Vagina (tissue), 2 donors: ENCODE measurements at regions not wholly inside any gene's neighbourhood (a gene's known extent, or its start where the extent isn't known, plus 50 kb on each side); places are given as distances from the start of the nearest gene placed in this dataset.
"Not testable (repeated sequence)": the region's sequence is repeated elsewhere in the genome, so short reads cannot be mapped to it uniquely, and the experiment has no call there.

Source experiments
- DNase-seq, 2 donors: peaks; one replicate each; pipeline ENCODE4 v3.0.0-alpha.2; 2017; ENCODE audit errors: extremely low spot score in 2 of 2
- H3K27ac ChIP-seq: fragments of 200-600 bp; sonication (generic); one replicate; pipeline ENCODE4 v1.5.1; 2019
- H3K27me3 ChIP-seq: fragments of 200-600 bp; sonication (generic); one replicate; pipeline ENCODE4 v1.5.1; 2019
- H3K36me3 ChIP-seq, 2 donors: fragments of 200-600 bp; sonication (generic); one replicate each; pipeline ENCODE4 v1.5.1; 2017 to 2019
- H3K4me1 ChIP-seq: fragments of 200-600 bp; sonication (generic); one replicate; pipeline ENCODE4 v1.5.1; 2019
- H3K4me3 ChIP-seq, 2 donors: fragments of 200-600 bp; sonication (generic); 1 replicate in 1 of 2; 2 replicates in 1 of 2; pipeline ENCODE4 v1.5.1; 2016 to 2019
- H3K9me3 ChIP-seq: fragments of 200-600 bp; sonication (generic); one replicate; pipeline ENCODE4 v1.5.1; 2019
- POLR2A ChIP-seq, 2 donors: fragments of 450-650 bp; IDR thresholded peaks; one replicate each; pipeline ENCODE4 v1.6.1; 2017; ENCODE audit warnings: antibody characterized with exemption in 2 of 2, mild to moderate bottlenecking in 2 of 2, moderate library complexity in 2 of 2
- POLR2AphosphoS5 ChIP-seq, 2 donors: sonication (generic); formaldehyde crosslinking; IDR thresholded peaks; one replicate each; pipeline ENCODE4 v1.9.0; 2017; ENCODE audit warnings: antibody characterized with exemption in 2 of 2, mild to moderate bottlenecking in 2 of 2, low read depth in 1 of 2; ENCODE audit not compliant: insufficient read depth in 1 of 2
- intact Hi-C: fragments of 100-400 bp; cut with DNase I; formaldehyde crosslinking; loops from one replicate; pipeline ENCODE4 v1.15.1; 2023
- TF ChIP-seq, protein P1 (sequence below), 3 experiments: fragments of 450-650 bp in 2 of 3; fragments of 200-600 bp in 1 of 3; sonication (generic) in 1 of 3; IDR thresholded peaks; one replicate each; pipeline ENCODE4 v1.5.1; 2017 to 2019; ENCODE audit warnings: antibody characterized with exemption in 3 of 3, mild to moderate bottlenecking in 2 of 3, moderate library complexity in 2 of 3

DNA sequence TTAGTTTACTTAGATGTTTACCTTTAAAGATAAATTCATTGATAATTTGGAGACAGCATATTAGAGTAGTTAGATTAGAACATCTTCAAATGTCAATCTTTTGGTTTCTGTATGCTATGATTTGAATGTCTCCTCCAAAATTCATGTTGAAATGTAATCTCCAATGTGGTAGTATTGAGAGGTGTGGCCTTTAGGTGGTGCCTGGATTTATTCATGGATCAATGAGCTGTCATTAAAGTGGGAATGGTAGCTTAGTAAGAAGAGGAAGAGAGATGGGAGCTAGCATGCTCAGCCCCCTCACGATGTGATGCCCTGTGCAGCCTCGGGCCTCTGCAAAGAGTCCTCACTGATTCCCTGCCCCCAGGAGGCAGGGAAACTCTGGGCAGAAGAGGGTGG lies 133.6 kb upstream of the TUT7 start:
- DNase-seq: no peak
- H3K36me3 ChIP-seq: no peaks in the 10 kb centered on the region
- H3K4me1 ChIP-seq: peaks cover 8% of the 10 kb centered on the region
- H3K27ac ChIP-seq: no peak overlapping the region
- H3K4me3 ChIP-seq: no peak overlapping the region
- intact Hi-C loops: loop anchor here (5.0 to 10.0 kb wide), 2 partner anchors 457 to 834 kb away; partner anchors contain the start of gene GAS1
- TF ChIP-seq, protein P1, sequence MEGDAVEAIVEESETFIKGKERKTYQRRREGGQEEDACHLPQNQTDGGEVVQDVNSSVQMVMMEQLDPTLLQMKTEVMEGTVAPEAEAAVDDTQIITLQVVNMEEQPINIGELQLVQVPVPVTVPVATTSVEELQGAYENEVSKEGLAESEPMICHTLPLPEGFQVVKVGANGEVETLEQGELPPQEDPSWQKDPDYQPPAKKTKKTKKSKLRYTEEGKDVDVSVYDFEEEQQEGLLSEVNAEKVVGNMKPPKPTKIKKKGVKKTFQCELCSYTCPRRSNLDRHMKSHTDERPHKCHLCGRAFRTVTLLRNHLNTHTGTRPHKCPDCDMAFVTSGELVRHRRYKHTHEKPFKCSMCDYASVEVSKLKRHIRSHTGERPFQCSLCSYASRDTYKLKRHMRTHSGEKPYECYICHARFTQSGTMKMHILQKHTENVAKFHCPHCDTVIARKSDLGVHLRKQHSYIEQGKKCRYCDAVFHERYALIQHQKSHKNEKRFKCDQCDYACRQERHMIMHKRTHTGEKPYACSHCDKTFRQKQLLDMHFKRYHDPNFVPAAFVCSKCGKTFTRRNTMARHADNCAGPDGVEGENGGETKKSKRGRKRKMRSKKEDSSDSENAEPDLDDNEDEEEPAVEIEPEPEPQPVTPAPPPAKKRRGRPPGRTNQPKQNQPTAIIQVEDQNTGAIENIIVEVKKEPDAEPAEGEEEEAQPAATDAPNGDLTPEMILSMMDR (IDR thresholded peaks at IDR 0.05): no peak
- no peak for TF ChIP-seq POLR2AphosphoS5 (IDR thresholded peaks at IDR 0.05; ENCODE audit: insufficient read depth in 1 of 2, low read depth in 1 of 2)
- no peak for TF ChIP-seq POLR2A (IDR thresholded peaks at IDR 0.05)
- no peaks in the 10 kb centered on the region for H3K27me3 ChIP-seq
- H3K9me3 ChIP-seq: no peaks in the 10 kb centered on the region

DNA sequence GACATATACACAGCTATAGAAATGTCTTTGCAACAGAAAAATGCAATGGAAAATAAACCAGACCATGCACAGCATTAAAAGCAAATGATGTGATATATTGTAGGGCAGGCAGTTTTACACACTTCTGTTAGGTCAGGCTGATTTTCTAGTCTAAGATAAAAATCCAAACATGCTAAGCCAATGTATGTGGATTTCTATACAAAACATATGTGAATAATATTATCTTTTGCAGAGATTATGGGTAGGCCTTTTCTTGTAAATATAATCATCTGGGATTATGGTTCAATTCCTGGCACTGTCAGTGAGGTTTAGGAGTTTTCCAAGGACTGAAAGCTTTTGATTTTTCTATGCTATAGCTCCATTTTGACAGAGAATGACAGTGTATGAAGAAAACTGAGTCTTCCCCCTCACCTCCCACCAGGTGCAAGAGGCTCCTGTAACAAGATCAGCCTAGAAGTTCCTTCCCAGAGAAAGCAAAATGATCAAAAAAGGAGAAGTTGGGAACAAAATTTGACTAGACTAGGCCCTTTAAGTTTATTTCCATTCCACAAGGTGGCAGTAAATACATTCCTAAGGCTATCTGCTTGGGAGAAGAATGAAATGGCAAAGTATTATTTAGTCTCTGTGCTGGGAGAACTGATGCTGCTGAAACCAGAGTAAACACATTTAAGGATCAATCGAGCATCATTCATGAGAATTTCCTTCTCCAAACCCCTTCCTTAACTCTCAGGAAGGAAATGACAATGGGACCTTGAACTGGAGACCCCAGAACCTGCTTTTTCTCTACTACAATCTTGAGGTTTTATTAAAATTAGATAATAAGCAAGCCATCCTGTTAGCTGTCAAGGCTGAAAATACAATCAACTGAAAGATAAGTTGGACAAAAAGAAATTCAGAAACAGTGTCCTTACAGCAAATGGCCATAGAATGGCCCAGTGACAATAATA lies 133.0 kb upstream of the TUT7 start:
- H3K4me3 ChIP-seq: no peak overlapping the region
- no peak overlapping the region for H3K27ac ChIP-seq
- intact Hi-C loops: loop anchor here (5.0 to 10.0 kb wide), 2 partner anchors 458 to 835 kb away; partner anchors contain the start of gene GAS1
- TF ChIP-seq POLR2A (IDR thresholded peaks at IDR 0.05): no peak
- TF ChIP-seq, protein P1 (IDR thresholded peaks at IDR 0.05): peak; percentile 49 to 67 (median 60)
- DNase-seq: no peak
- H3K36me3 ChIP-seq: no peaks in the 10 kb centered on the region
- no peaks in the 10 kb centered on the region for H3K9me3 ChIP-seq
- H3K27me3 ChIP-seq: no peaks in the 10 kb centered on the region
- H3K4me1 ChIP-seq: peaks cover 5% of the 10 kb centered on the region

DNA sequence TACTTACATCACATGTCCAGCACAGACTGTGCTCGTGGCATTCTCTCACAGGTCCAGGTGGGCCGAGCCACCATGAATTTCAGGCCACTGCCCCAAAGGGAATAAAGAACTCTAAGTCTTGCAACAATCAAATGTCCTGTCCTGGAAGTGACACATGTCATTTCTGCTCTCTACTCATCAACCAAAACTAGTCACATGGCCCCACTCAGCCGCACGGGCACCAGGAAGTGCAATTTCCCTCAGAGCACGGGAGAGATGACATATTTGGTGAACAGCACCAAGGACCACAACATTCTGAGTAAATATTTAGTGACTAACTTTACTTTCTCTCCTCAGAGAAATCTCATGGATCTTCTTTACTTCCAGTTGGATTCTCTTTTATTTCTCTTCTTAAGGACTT lies 131.1 kb upstream of the TUT7 start:
- H3K27me3 ChIP-seq: no peaks in the 10 kb centered on the region
- no peaks in the 10 kb centered on the region for H3K4me1 ChIP-seq
- no peak for DNase-seq
- intact Hi-C loops: loop anchor here (5.0 to 10.0 kb wide), 2 partner anchors 459 to 837 kb away; partner anchors contain the start of gene GAS1
- H3K27ac ChIP-seq: no peak overlapping the region
- H3K9me3 ChIP-seq: no peaks in the 10 kb centered on the region
- H3K36me3 ChIP-seq: no peaks in the 10 kb centered on the region
- H3K4me3 ChIP-seq: no peak overlapping the region
- TF ChIP-seq, protein P1 (IDR thresholded peaks at IDR 0.05): no peak
- TF ChIP-seq POLR2A (IDR thresholded peaks at IDR 0.05) (no peak), POLR2AphosphoS5 (IDR thresholded peaks at IDR 0.05; ENCODE audit: insufficient read depth in 1 of 2, low read depth in 1 of 2) (no peak)

DNA sequence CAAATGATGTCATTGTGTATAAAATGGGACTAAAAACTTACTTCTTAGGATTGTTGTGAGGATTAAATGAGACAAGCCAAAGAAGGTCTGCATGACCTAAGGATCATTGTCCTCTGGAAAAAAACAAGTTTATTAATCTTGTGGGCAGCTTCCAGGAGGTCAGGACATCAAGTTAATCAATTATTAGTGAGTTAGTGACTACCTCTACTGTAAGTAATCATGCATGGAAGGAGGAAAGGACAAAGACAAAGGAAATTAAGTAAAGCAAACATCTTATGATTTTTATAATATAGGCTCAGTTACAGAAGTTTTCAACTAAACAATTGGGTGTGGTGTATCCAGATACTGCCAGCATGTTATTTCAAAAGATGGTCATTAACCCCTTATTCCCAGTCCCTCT lies 129.3 kb upstream of the TUT7 start:
- Histone ChIP-seq H3K27me3 (no peaks in the 10 kb centered on the region), H3K9me3 (no peaks in the 10 kb centered on the region), H3K36me3 (no peaks in the 10 kb centered on the region), H3K4me3 (no peak overlapping the region), H3K4me1 (no peaks in the 10 kb centered on the region), H3K27ac (no peak overlapping the region)
- intact Hi-C loops: loop anchor here (10.0 kb wide), 1 partner anchor 461 kb away; the partner anchor contains the start of gene GAS1
- no peak for TF ChIP-seq POLR2A (IDR thresholded peaks at IDR 0.05)
- no peak for TF ChIP-seq POLR2AphosphoS5 (IDR thresholded peaks at IDR 0.05; ENCODE audit: insufficient read depth in 1 of 2, low read depth in 1 of 2)
- TF ChIP-seq, protein P1 (IDR thresholded peaks at IDR 0.05): no peak
- no peak for DNase-seq

DNA sequence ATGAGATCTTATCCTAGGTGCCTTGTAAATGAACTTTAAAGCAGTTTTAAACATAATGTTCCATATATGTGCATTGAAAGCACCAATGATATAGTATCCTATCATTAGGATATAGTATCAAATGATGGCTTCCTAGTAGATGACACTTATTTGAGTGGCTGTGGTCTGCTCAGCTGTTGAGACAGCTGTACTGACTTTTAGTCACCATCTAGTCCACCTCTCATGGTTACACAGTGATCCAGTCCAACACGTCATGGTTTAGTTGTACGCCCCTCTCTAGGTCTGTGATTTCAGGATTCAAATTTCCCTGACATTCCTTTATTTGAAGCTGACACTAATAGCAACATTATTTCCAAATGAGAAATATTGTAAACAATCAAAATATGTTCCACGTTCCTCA lies 127.3 kb upstream of the TUT7 start:
- intact Hi-C loops: loop anchor here (10.0 kb wide), 1 partner anchor 463 kb away; the partner anchor contains the start of gene GAS1
- DNase-seq: no peak
- no peaks in the 10 kb centered on the region for H3K4me1 ChIP-seq
- H3K27me3 ChIP-seq: no peaks in the 10 kb centered on the region
- no peak overlapping the region for H3K27ac ChIP-seq
- no peak overlapping the region for H3K4me3 ChIP-seq
- no peaks in the 10 kb centered on the region for H3K36me3 ChIP-seq
- H3K9me3 ChIP-seq: no peaks in the 10 kb centered on the region
- TF ChIP-seq POLR2A (IDR thresholded peaks at IDR 0.05) (no peak), POLR2AphosphoS5 (IDR thresholded peaks at IDR 0.05; ENCODE audit: insufficient read depth in 1 of 2, low read depth in 1 of 2) (no peak)
- TF ChIP-seq, protein P1 (IDR thresholded peaks at IDR 0.05): no peak

DNA sequence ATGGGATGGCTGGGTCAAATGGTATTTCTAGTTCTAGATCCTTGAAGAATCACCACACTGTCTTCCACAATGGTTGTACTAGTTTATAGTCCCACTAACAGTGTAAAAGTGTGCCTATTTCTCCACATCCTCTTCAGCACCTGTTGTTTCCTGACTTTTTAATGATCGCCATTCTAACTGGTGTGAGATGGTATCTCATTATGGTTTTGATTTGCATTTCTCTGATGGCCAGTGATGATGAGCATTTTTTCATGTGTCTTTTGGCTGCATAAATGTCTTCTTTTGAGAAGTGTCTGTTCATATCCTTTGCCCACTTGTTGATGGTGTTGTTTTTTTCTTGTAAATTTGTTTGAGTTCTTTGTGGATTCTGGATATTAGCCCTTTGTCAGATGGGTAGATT lies 121.0 kb upstream of the TUT7 start:
- H3K4me3 ChIP-seq, DNase-seq, H3K36me3 ChIP-seq, H3K27ac ChIP-seq, H3K9me3 ChIP-seq, H3K27me3 ChIP-seq, H3K4me1 ChIP-seq, intact Hi-C loops: not testable (repeated sequence)
